HG03469 (cell line): ENCODE measurements at regions not wholly inside any gene's neighbourhood (a gene's known extent, or its start where the extent isn't known, plus 50 kb on each side); places are given as distances from the start of the nearest gene placed in this dataset.

Experiments used
- ATAC-seq: cut with Tn5 transposase; IDR thresholded peaks from one replicate; pipeline ENCODE4 v1.9.1; 2021; ENCODE audit warnings: mild to moderate bottlenecking, moderate library complexity, moderate number of reproducible peaks; ENCODE audit not compliant: unreplicated experiment

- ATAC-seq: no peak
Measured at GRCh38 chr2:107018366-107018765, 132.4 kb upstream of the ST6GAL2 start.

- no peak for ATAC-seq
Measured at GRCh38 chr2:107020392-107020791, 134.4 kb upstream of the ST6GAL2 start.

GRCh38 chr2:107024269-107024668, 138.3 kb upstream of the ST6GAL2 start:
- ATAC-seq: no peak

GRCh38 chr2:107025291-107025857, 139.4 kb upstream of the ST6GAL2 start:
- no peak for ATAC-seq

- no peak for ATAC-seq
Measured at GRCh38 chr2:107025869-107026380, 140.0 kb upstream of the ST6GAL2 start.

GRCh38 chr2:107027205-107027604, 141.2 kb upstream of the ST6GAL2 start:
- no peak for ATAC-seq

- ATAC-seq: no peak
Measured at GRCh38 chr2:107027810-107028209, 141.8 kb upstream of the ST6GAL2 start.

- no peak for ATAC-seq
Measured at GRCh38 chr2:107028661-107029060, 142.7 kb upstream of the ST6GAL2 start.

- ATAC-seq: no peak
Measured at GRCh38 chr2:107036293-107036692, 150.3 kb upstream of the ST6GAL2 start.

- no peak for ATAC-seq
Measured at GRCh38 chr2:107062173-107062572, 176.2 kb upstream of the ST6GAL2 start.

- no peak for ATAC-seq
Measured at GRCh38 chr2:107062599-107063220, 176.7 kb upstream of the ST6GAL2 start.

- no peak for ATAC-seq
Measured at GRCh38 chr2:107063228-107063627, 177.3 kb upstream of the ST6GAL2 start.

GRCh38 chr2:107064750-107065149, 178.8 kb upstream of the ST6GAL2 start:
- no peak for ATAC-seq

- ATAC-seq: no peak
Measured at GRCh38 chr2:107068069-107068916, 182.3 kb upstream of the ST6GAL2 start.

- ATAC-seq: no peak
Measured at GRCh38 chr2:107069890-107070289, 183.9 kb upstream of the ST6GAL2 start.

GRCh38 chr2:107072150-107072940, 186.4 kb upstream of the ST6GAL2 start:
- no peak for ATAC-seq

- no peak for ATAC-seq
Measured at GRCh38 chr2:107078584-107078983, 192.6 kb upstream of the ST6GAL2 start.

- no peak for ATAC-seq
Measured at GRCh38 chr2:107086497-107086896, 200.5 kb upstream of the ST6GAL2 start.

- no peak for ATAC-seq
Measured at GRCh38 chr2:107088156-107088555, 202.2 kb upstream of the ST6GAL2 start.

- no peak for ATAC-seq
Measured at GRCh38 chr2:107091163-107091864, 205.3 kb upstream of the ST6GAL2 start.
